ENCODE measurements at regions not wholly inside any gene's neighbourhood (a gene's known extent, or its start where the extent isn't known, plus 50 kb on each side); places are given as distances from the start of the nearest gene placed in this dataset.

DNA sequence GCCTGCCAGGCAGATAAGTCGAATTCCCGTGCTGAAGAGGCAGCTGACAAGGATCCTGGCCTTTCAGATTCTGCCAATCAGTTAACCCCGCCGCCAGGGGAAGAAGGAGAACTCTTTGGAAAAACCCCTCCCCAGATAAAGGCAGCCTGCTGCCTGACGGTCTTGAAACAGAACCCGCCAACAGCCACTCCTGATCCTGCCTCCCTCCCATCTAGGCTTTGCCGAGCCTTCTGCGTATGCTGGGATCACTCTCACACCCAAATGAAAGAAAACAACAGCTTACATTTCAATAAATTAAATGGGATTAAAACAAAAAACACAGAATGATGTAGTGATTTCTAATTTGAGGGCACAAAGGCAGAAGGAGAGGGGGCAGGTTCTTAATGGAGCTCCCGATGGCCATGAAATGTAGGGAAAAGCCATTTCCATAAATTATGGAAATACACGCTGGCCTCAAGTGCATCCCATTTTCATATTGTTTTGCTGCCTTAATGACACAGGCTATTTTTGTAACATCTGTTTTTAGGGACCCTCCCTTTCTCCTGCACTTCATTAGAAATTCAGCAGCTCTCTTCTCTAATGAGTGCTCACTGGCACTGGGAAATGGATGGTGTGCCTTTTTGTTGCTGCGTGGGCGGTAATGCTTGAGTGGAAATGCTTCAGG lies 319.1 kb downstream of the MED10 start:
- no peak for DNase-seq

DNA sequence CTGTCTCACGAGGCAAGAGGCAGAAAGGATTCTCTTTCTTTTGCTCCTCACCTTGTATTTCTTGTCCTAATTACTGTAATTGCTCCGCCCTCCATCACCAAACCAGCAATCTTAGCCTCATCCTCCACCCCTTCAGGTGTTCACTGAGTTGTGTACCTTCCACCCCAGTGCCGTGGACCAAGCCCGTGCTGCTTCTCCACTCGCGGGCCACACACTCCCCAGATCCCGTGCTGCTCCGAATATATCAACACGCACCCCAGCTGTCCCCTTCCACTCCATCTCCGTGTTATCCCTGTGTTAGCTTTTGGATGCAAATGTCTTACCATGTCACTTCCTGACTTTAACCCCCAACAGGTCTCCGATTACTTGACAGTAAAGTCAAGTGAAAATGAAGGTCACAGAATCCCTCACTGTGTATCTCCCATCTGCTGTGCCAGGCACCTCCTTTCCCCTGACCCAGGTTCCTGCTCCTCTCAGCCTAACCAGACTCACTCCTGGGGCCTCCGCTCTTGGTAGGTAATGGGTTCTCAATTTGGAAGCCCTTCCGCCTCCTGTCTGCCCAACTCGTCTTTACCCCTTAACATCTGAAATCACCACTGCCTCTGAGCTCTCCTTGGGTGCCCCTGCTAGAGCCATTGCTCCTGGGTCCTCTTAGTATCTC lies 320.2 kb downstream of the MED10 start:
- no peak for DNase-seq

DNA sequence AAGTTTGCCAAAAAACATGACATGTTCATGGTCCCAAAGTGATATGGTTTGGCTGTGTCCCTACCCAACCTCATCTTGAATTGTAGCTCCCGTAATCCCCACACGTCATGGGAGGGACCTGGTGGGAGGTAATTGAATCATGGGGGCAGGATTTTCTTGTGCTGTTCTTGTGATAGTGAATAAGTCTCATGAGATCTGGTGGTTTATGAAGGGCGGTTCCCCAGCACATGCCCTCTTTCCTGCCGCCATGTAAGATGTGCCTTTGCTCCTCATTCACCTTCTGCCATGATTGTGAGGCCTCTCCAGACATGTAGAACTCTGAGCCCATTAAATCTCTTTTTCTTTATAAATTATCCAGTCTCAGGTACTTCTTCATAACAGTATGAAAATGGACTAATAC lies 322.1 kb downstream of the MED10 start:
- DNase-seq: no peak

DNA sequence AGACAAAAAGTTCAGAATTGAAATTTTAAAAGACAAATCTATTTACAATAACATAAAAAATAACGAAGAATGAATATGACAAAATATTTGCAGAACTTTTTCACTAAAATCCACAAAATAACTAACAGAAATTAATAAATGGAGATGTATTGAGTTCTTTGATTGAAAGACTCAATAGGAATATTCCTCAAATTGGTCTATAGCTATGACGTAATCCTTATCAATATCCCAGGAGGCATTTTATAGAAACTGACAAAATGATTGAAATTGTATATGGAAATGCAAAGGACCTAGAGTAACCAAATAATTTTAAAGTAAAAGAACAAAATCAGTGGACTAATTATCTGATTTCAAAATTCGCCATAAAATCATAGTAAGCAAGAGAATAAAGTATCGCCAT lies 328.7 kb downstream of the MED10 start:
- no peak for DNase-seq

DNA sequence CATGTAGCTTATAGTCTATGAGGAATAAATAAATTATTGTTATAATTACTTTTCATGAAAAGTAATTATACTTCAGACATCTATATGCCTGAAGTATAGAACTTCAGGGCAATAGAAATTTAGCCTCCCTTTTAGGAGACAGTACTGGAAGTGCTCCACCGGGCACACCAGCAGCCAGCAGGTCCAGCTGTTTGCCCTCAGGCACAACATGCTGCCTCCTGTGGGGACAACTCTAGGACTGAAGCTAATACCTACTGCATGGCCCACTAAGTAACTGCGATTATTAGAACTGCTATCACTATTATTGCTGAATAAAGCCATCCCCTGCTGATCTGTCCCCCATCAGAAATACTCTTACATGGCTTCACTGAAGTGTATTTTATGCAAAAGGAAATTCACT lies 329.6 kb downstream of the MED10 start:
- no peak for DNase-seq

DNA sequence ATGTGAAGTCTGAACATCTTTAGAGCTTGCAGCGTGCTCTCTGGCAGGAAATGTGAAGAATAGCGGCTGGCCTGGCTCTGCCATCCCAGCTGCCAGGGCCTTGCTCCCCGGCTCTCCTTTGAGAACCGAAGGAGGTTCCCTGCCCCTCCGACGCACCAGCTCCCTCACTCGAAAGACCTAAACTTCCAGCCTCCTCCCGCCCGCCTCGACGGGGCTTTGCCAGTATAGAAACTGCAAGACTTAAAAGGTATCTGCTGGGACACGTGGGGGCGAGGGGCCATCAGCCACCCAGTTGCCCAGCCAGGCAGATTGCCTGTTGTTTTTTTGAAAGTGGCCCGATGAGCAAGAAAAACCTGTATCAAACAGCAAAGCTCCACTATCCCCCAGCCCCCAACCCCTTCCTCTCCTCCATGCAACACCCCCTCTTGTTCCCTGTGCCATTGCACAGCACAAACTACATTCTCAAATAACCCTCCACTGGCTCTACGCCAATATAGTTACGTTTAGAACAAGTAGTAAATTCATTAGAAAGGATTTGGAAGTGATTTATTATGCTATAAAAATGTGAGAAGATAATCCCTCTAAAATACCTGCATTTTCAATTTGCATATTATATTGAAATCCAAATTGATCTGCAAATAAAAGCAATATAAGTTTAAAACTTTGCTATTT lies 331.9 kb downstream of the MED10 start:
- no peak for DNase-seq

DNA sequence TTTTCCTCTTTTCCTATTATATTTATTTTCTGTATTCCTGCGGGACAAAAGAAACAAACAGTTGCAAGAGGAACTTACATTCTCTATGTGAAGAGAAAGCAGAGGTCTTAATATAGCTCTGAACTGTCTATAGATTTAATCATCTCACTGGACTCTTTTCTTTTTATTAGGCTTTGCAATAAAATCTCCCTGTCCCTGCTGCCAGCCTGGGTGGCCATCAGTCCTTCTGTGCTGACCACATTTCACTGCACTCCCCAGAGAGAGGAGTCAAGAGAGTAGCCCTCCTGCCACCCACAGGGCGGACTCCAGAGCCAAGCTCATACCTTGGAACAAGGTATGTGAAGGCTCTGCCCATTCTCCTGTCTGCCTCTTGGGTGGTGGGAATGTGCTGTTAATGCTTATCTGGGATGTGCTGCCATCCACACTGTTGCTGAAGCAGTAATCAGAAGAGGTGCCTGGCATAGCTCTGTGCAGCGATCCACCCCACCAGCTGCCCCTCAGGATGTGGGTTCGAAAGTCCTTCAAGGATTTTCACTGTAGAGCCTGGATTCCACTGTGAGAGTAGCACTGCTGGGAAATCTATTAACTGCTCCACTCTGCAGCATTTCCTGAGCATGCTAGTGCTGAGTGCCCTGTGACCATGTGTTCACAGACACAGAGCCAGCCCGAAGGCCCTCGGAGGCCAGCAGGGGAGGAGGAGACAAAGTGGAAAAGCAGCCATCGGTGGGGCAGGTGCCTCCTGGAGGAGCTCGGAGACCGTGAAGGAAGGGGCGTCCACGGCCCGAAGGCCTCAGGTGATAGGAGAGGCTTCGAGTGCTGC lies 334.6 kb downstream of the MED10 start:
- no peak for DNase-seq

DNA sequence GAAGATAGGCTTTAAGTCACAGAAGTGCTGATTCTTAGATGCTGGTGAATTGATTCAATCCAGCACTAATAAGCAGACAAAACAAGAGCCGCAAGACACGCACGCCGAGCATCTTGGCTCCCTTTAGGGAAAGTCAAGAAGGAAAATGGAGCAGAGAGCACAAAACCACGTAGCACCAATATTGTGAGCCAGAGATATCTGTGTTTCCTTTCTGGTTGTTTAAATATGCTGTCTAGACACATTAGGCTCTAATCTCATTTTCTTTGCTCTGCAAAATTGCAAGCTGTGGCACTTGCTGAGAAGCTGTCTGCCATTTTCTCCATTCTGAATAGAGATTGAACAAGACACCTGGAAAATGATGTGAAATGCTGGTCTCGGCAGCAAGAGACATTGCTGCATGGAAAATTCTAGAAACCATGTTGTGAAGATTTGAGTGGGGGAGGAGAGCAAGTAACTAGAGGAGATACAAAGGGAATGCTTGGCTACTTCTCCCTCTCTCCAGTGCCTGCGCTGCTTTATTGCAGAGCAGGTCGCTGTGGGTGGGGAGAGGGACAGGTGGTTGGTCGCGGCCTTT lies 336.3 kb downstream of the MED10 start:
- DNase-seq: no peak

DNA sequence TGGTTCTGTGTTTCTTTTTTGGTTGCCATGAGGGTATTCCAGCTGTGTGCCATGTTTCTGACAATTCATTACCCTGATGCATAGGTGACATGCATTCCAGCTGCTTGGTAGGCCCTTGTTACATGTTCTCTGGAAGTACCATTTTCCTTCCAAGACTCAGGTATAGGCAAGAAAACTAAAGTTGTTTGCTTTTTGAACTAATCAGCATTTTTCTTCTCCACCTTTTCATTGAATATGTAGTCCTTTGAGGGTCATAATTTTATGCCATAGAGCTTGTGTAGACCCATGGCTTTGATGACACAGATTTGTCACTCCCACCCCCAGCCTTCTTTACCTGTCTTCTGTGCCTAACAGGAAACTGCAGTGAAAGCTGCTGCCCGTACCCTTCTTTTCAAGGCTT lies 339.2 kb downstream of the MED10 start:
- no peak for DNase-seq

DNA sequence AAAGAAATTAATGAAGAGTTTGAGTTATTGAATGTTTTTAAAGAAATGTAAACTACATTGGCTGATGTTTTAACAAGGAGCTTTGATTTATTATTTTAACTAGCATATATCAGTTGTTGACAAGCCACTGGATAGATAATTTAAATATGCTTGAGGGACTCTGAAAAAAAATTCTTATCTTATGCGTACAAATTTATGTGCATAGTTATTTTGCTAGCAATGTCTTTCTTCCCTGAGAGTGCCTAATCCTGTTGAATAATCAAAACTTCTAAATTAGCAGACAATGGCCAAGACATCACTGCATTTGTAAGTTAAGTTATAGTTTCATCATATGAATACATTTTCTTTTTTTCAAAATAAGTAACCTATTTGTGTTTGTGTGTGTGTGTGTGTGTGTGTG lies 342.3 kb downstream of the MED10 start:
- no peak for DNase-seq

DNA sequence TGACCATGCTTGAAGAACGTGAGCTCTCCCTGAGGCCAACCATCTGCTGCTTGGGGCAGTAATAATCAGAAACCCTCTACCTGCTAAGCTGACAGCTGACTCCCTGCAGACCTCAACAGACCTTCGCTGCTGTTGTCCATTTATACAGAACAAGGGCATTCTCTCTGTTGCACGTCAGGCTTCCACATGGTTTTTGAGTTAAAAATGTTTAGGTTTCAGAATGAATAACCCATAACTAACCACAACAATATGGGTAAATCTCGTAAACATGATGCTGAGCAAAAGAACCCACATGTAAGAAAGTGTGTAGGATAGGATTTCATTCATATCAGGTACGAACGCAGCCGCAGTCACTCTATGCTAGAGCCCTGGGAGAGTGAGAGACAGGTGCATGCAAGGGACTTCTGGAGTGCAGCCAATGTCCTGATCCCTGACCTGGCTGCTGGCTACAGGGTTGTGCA lies 348.5 kb downstream of the MED10 start:
- DNase-seq: peak in 1 of 5 experiments; percentile 37

DNA sequence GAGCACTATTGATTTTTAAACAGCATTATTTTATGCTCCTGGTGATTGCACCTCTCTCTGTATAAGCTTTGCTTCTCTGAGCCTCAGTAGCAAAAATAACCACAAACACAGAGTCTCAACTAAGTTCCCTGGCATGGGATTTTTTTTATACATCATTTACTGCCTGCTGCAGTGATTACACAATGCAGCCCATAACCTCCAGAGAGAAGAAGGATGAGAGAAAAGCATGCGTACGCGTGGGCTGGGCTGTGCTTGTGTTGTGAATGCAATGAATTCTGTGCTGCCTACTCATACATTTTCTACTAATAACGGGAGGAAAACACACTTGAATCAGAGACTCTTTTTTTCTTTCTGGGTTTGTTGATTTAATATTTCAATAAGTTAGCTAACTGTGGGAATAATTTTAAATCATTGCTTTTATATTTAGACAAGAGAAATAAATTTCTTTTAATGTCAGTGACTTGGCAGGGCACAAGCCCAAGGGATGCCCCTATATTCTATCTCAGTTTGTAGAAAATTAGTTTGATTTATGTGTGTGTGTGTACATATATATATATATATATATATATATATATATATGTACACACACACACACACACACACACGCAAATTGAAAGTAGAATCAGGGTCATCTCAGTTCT lies 351.5 kb downstream of the MED10 start:
- DNase-seq: no peak

DNA sequence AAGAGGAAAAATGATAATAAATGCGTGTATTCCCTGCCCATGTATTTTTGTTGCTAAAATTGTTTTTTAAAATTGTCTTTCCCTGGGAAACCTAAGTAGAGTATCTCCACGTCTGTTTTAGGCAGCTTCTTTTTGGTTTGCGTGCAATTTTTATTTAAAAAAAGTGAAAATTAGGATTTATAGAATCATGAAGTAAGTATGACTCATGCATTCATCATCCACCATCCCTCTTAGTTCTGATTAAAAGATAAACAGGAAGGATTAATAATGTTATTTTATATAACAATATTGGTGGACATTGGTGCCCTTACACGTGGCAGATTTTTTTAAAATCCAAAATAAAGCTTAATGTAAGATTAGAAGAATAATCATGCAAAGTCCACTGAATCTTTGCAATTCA lies 358.7 kb downstream of the MED10 start:
- no peak for DNase-seq

DNA sequence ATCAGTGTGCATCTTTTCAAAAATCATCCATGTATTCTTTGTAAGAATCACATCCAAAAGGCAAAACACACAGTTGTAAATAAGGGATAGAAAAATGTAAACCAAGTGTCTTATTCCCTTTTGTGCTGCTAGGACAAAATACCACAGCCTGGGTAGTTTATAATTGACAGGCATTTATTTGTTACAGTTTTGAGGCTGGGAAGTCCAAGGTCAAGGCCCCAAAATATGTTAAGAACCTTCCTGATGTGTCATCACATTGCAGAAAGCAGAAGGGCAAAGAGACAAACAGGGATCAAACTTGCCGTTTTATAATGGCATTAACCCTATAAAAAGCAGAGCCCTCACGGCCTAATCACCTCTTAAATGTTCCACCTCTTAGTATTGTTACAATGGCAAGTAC lies 364.8 kb downstream of the MED10 start:
- DNase-seq: no peak

DNA sequence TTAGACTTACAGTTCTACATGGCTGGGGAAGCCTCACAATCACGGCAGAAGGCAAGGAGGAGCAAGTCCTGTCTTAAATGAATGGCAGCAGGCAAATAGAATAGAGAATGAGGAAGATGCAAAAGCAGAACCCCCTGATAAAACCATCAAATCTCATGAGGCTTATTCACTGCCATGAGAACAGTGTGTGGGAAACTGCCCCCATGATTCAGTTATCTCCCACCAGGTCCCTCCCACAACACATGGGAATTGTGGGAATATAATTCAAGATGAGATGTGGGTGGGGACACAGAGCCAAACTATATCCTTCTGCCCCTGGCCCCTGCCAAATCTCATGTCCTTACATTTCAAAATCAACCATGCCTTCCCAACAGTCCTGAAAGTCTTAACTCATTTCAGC lies 367.1 kb downstream of the MED10 start:
- no peak for DNase-seq

DNA sequence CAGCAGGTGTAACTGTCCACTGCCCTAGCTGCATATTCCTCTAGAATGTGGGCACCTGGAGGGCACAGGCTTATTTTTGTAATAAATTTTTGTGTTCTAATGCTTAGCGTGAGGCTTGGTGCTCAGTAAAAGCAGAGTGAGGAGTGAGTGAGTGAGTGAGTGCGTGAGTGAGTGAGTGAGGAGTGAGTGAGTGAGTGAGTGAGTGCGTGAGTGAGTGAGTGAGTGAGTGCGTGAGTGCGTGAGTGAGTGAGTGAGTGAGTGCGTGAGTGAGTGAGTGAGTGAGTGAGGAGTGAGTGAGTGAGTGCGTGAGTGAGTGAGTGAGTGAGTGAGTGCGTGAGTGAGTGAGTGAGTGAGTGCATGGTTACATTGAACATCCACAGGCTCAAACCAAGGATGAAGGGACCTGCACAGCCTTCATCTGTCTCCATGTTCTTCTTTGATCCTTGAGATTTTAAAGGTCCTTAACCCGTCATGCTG lies 371.5 kb downstream of the MED10 start:
- DNase-seq: no peak

DNA sequence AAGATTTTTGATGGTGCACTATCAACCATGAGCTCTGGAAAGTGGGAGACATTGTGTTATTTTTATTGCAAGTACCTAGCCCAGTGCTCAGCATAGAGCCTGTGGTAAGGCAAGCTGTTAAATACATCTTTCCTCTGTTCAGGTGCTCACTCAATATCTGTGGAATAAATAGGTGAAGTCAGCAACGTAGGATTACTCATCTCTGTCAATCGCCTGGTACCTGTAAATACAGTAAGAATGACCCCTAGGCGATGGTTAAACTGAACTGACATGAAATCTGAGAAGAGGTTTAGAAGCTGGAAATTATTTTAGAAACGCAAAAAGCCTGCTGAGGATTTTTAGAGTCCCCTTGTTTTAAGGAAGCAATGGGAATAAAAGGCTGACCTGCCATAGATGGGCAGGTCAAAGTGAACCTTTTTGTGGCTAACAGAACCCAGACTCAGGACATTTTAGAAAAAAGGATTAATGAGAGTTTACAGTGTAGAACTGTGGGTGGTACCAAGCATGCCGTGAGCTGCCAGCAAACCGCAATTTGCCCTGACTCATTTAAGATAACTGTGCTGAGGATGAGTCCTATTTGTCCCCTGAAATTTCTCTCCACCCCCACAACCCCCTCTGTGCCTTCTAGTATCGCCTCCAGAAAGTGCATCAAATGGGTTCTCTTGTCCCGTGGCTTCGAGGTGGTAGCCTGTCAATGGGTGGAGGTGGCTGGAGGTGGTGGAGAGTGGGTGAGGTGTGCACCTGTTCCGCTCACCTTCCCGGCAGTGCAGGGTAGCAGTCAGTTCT lies 375.1 kb downstream of the MED10 start:
- DNase-seq: no peak

DNA sequence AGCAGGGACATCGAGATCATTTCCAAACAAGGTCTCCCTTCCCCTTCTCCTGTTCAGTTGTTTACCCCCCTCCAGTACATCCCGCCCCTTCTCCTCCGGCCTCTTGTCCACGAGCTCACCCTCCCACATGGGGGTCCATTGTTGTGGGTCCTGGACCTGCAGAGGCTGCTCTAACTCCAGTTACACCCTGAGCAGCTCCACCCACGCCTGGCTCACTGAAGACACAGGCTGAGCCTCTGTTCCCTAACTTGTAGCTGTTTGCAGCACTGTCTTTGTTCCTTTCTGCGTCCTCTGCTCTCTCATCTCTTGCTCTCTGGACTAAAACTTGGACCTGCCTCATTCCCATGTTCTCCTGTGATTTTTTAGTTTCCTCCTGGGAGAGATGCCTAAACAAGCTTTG lies 377.5 kb downstream of the MED10 start:
- DNase-seq: no peak

DNA sequence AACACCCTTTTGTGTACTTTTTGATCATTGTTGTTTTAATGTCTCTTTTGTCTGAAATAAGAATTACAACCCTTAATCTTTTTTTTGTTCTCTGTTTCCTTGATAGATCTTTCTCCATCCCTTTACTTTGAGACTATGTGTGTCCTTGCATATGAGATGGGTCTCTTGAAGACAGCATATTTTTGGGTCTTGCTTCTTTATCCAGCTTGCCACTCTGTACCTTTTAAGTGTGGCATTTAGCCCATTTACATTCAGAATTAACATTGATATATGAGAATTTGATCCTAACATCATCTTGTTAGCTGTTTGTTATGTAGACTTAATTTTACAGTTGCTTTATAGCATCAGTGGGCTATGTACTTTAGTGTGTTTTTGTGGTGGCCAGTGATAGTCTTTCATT lies 382.5 kb downstream of the MED10 start:
- DNase-seq: no peak

DNA sequence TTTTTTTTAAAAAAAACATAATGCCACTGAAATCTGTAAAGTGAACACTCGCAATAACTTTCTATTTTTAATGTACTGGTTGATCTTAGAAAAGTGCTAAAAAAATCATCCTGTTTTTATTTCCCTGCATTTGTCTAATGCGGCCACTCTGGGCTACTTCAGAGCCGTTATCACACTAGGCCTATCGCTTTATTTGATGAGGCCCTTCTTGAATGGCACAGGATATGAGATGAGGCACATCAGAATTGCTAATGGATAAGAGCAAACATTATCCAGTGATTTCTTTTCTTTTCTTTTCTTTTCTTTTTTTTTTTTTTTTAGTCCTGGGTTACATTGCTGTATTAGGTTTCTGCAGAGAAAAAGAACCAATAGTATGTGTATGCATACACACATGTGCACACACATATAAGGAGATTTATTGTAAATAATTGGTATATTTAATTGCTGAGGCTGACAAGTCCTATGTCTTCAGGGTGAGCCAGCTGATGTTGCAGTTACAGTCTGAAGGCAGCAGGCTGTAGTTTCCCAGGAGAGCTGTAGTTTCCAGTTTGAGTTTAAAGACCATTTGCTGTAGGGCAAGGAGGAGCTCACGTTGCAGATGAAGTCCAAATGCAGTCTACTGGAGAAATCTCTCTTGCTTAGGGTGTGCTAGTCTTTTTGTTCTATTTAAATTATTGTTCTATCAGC lies 391.7 kb downstream of the MED10 start:
- DNase-seq: no peak

DNA sequence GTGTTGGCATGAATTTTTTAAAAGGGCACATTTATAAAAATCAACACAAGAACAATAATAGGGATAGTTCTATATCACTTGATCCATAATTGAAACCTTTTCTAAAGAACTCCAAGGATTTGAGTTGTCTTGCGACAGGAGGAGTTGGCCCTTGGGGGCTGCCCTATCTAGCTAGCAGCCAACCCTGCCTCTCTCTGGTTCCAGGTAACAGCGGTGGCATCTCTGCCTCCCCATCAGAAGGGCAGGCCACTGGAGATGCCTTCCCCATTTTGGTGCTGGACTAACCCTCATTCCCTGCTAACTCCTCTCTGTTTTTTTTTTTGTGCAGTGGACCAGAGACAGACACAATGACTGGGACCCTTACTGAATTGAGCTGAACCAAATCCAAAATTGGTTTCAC lies 393.0 kb downstream of the MED10 start:
- DNase-seq: no peak
